Upper lobe of left lung (tissue), 4 donors: ENCODE measurements at regions not wholly inside any gene's neighbourhood (a gene's known extent, or its start where the extent isn't known, plus 50 kb on each side); places are given as distances from the start of the nearest gene placed in this dataset.

Source experiments
- EP300 ChIP-seq, 4 donors: sonication (generic); formaldehyde crosslinking; IDR thresholded peaks; one replicate each; pipeline ENCODE4 v1.5.1; 2017; ENCODE audit warnings: antibody characterized with exemption in 4 of 4, control low read depth in 2 of 4
- POLR2A ChIP-seq, 4 donors: fragments of 450-650 bp; IDR thresholded peaks; one replicate each; pipeline ENCODE4 v1.5.1; 2016 to 2017; ENCODE audit warnings: antibody characterized with exemption in 4 of 4, mild to moderate bottlenecking in 2 of 4
- TF ChIP-seq, protein P1 (sequence below), 6 experiments: fragments of 450-650 bp in 4 of 6; fragments of 200-600 bp in 2 of 6; sonication (generic) in 2 of 6; IDR thresholded peaks; one replicate each; pipeline ENCODE4 v1.5.1; 2016 to 2019; ENCODE audit warnings: antibody characterized with exemption in 6 of 6

DNA sequence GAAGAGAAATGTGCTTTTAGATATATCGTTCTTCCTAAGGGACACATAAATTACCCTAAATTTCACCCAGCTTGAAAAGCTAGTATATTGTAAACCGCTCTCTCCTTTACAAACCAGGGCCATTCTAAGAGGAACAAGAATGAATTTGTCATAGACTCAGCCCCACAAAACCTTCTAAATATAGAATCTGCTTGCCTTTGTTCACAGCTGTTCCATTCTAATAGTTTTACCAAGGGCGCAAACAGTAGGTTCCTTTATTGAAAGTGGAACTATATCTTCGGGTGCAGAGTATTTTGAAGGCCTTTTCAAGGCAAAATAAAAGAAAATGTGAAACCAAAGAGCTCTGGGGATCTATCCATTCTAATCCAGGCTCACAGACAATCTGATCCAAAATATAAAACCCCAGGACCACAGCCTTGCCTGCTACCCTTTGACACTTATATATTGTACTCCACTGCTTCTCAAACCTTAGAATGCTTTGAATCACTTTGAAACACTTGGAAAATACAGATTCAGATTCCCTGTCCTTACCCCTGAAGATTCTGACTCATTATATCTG, 316.8 kb downstream of the PAX3 start:
- no peak for TF ChIP-seq POLR2A (IDR thresholded peaks at IDR 0.05)
- TF ChIP-seq, protein P1, sequence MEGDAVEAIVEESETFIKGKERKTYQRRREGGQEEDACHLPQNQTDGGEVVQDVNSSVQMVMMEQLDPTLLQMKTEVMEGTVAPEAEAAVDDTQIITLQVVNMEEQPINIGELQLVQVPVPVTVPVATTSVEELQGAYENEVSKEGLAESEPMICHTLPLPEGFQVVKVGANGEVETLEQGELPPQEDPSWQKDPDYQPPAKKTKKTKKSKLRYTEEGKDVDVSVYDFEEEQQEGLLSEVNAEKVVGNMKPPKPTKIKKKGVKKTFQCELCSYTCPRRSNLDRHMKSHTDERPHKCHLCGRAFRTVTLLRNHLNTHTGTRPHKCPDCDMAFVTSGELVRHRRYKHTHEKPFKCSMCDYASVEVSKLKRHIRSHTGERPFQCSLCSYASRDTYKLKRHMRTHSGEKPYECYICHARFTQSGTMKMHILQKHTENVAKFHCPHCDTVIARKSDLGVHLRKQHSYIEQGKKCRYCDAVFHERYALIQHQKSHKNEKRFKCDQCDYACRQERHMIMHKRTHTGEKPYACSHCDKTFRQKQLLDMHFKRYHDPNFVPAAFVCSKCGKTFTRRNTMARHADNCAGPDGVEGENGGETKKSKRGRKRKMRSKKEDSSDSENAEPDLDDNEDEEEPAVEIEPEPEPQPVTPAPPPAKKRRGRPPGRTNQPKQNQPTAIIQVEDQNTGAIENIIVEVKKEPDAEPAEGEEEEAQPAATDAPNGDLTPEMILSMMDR (IDR thresholded peaks at IDR 0.05): no peak
- TF ChIP-seq EP300 (IDR thresholded peaks at IDR 0.05): no peak
